ENCODE measurements at regions not wholly inside any gene's neighbourhood (a gene's known extent, or its start where the extent isn't known, plus 50 kb on each side); places are given as distances from the start of the nearest gene placed in this dataset.

DNA sequence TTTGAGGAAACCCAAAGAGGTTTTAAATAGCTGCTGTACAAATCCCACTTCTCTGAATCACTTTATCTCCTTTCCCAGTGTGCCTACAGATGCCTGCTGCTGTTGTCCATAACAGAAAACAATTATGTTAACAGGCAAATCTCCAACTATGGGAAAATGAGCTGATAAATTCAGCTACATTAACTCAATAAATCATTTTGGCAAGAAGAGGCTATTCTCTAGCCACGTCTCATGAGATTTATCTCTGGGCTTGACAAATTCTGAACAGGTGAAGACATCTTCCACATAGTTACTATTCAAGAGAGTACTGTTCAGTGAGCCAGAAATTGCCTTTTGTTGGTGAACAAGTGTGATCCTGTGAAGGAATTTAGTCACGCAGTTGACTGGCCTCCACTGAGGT lies 327.1 kb upstream of the FMN2 start:
- Histone ChIP-seq H4K20me1 (ENCODE audit: control insufficient read depth, extremely low read depth, insufficient read depth, low read length) (no peaks in the 10 kb centered on the region), H3K79me2 (ENCODE audit: control insufficient read depth, insufficient read depth, low read length) (no peaks in the 10 kb centered on the region), H3K27me3 (ENCODE audit: control insufficient read depth, insufficient read depth, low read length) (no peaks in the 10 kb centered on the region), H2AFZ (ENCODE audit: low read length) (no peak overlapping the region), H3K9me3 (ENCODE audit: control insufficient read depth, insufficient read depth, low read depth, low read length) (no peaks in the 10 kb centered on the region), H3K4me2 (ENCODE audit: extremely low read depth, insufficient read depth, low read length) (no peak overlapping the region), H3K27ac (ENCODE audit: insufficient read depth, low read length) (no peak overlapping the region), H3K9ac (ENCODE audit: insufficient read depth, low read length) (no peak overlapping the region), H3K36me3 (ENCODE audit: control insufficient read depth, insufficient read depth, low read length) (no peaks in the 10 kb centered on the region), H3K4me3 (replicated peaks in 1 of 4; ENCODE audit: control extremely low read depth in 1 of 4, insufficient read depth in 1 of 4, low read depth in 3 of 4, low read length in 4 of 4) (no peak overlapping the region), H3K4me1 (ENCODE audit: control insufficient read depth, extremely low read depth, insufficient read depth, low read length) (no peaks in the 10 kb centered on the region)
- TF ChIP-seq, protein P1, sequence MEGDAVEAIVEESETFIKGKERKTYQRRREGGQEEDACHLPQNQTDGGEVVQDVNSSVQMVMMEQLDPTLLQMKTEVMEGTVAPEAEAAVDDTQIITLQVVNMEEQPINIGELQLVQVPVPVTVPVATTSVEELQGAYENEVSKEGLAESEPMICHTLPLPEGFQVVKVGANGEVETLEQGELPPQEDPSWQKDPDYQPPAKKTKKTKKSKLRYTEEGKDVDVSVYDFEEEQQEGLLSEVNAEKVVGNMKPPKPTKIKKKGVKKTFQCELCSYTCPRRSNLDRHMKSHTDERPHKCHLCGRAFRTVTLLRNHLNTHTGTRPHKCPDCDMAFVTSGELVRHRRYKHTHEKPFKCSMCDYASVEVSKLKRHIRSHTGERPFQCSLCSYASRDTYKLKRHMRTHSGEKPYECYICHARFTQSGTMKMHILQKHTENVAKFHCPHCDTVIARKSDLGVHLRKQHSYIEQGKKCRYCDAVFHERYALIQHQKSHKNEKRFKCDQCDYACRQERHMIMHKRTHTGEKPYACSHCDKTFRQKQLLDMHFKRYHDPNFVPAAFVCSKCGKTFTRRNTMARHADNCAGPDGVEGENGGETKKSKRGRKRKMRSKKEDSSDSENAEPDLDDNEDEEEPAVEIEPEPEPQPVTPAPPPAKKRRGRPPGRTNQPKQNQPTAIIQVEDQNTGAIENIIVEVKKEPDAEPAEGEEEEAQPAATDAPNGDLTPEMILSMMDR (conservative IDR thresholded peaks at IDR 0.05 in 1 of 2, IDR thresholded peaks at IDR 0.05 in 1 of 2; ENCODE audit: low read depth in 1 of 2, low read length in 2 of 2), result no peak
- TF ChIP-seq EZH2 (IDR thresholded peaks at IDR 0.05; ENCODE audit: low read length, missing control alignments), result no peak
- no peak for DNase-seq (ENCODE audit: low read depth in 2 of 2)

DNA sequence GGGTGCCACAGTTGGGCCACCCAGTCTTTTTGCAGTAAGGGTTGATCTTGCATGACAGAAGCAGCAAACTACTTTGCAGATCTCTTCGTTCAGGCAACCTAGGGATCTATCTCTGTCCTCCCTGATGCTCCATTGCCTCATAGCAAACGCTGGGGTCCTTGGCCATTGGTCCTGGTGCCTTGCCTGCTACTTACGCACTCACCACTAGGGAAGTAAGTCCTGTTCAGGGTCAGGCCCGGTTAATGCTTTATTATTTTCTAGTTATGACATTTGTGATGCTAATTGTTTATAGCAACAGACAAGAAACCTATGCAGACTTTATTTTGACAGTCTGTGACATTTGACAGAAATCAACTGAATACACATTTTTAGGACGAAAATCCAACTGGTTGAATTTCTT lies 326.5 kb upstream of the FMN2 start:
- TF ChIP-seq, protein P1 (conservative IDR thresholded peaks at IDR 0.05 in 1 of 2, IDR thresholded peaks at IDR 0.05 in 1 of 2; ENCODE audit: low read depth in 1 of 2, low read length in 2 of 2), result no peak
- TF ChIP-seq EZH2 (IDR thresholded peaks at IDR 0.05; ENCODE audit: low read length, missing control alignments), result no peak
- H4K20me1 ChIP-seq (ENCODE audit: control insufficient read depth, extremely low read depth, insufficient read depth, low read length), result no peaks in the 10 kb centered on the region
- H2AFZ ChIP-seq (ENCODE audit: low read length), result no peak overlapping the region
- H3K4me3 ChIP-seq (replicated peaks in 1 of 4; ENCODE audit: control extremely low read depth in 1 of 4, insufficient read depth in 1 of 4, low read depth in 3 of 4, low read length in 4 of 4), result no peak overlapping the region
- H3K4me2 ChIP-seq (ENCODE audit: extremely low read depth, insufficient read depth, low read length), result no peak overlapping the region
- no peak overlapping the region for H3K27ac ChIP-seq (ENCODE audit: insufficient read depth, low read length)
- no peaks in the 10 kb centered on the region for H3K4me1 ChIP-seq (ENCODE audit: control insufficient read depth, extremely low read depth, insufficient read depth, low read length)
- no peak overlapping the region for H3K9ac ChIP-seq (ENCODE audit: insufficient read depth, low read length)
- H3K9me3 ChIP-seq (ENCODE audit: control insufficient read depth, insufficient read depth, low read depth, low read length), result no peaks in the 10 kb centered on the region
- H3K27me3 ChIP-seq (ENCODE audit: control insufficient read depth, insufficient read depth, low read length), result no peaks in the 10 kb centered on the region
- no peaks in the 10 kb centered on the region for H3K79me2 ChIP-seq (ENCODE audit: control insufficient read depth, insufficient read depth, low read length)
- no peak for DNase-seq (ENCODE audit: low read depth in 2 of 2)
- H3K36me3 ChIP-seq (ENCODE audit: control insufficient read depth, insufficient read depth, low read length), result no peaks in the 10 kb centered on the region

DNA sequence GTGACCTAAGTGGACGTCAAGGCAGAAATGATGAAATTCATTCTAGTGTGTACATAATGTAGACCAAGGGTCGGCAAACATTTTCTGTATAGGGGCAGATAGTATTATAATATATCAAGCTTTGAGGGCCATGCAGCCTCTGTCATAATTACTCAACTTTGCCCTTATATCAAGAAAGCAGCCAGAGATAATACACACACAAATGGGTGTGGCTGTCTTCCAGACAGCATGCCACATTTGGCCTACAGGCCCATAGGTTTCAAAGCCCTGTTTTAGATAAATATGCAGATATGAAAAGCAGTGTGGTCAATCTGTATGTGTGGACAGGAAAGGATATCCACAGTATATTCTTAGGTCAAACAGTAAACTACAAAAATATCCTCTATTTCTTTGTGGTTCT lies 320.1 kb upstream of the FMN2 start:
- Histone ChIP-seq H3K9me3 (ENCODE audit: control insufficient read depth, insufficient read depth, low read depth, low read length) (no peaks in the 10 kb centered on the region), H3K79me2 (ENCODE audit: control insufficient read depth, insufficient read depth, low read length) (no peaks in the 10 kb centered on the region), H3K9ac (ENCODE audit: insufficient read depth, low read length) (no peak overlapping the region), H3K4me1 (ENCODE audit: control insufficient read depth, extremely low read depth, insufficient read depth, low read length) (no peaks in the 10 kb centered on the region), H4K20me1 (ENCODE audit: control insufficient read depth, extremely low read depth, insufficient read depth, low read length) (no peaks in the 10 kb centered on the region), H2AFZ (ENCODE audit: low read length) (no peak overlapping the region), H3K4me3 (replicated peaks in 1 of 4; ENCODE audit: control extremely low read depth in 1 of 4, insufficient read depth in 1 of 4, low read depth in 3 of 4, low read length in 4 of 4) (no peak overlapping the region), H3K4me2 (ENCODE audit: extremely low read depth, insufficient read depth, low read length) (no peak overlapping the region), H3K36me3 (ENCODE audit: control insufficient read depth, insufficient read depth, low read length) (no peaks in the 10 kb centered on the region), H3K27ac (ENCODE audit: insufficient read depth, low read length) (no peak overlapping the region), H3K27me3 (ENCODE audit: control insufficient read depth, insufficient read depth, low read length) (no peaks in the 10 kb centered on the region)
- TF ChIP-seq, protein P1 (conservative IDR thresholded peaks at IDR 0.05 in 1 of 2, IDR thresholded peaks at IDR 0.05 in 1 of 2; ENCODE audit: low read depth in 1 of 2, low read length in 2 of 2), result no peak
- no peak for TF ChIP-seq EZH2 (IDR thresholded peaks at IDR 0.05; ENCODE audit: low read length, missing control alignments)
- no peak for DNase-seq (ENCODE audit: low read depth in 2 of 2)
